ENCODE measurements at regions not wholly inside any gene's neighbourhood (a gene's known extent, or its start where the extent isn't known, plus 50 kb on each side); places are given as distances from the start of the nearest gene placed in this dataset.

- Mint-ChIP-seq H3K36me3 (peaks cover 6% of the 10 kb centered on the region), H3K4me3 (no peak overlapping the region), H3K27ac (no peak overlapping the region), H3K4me1 (peaks cover 31% of the 10 kb centered on the region), H3K27me3 (ENCODE audit: low read depth) (no peaks in the 10 kb centered on the region), H3K9me3 (no peaks in the 10 kb centered on the region)
- no peak for TF ChIP-seq CTCF (IDR thresholded peaks at IDR 0.05; ENCODE audit: unreplicated experiment)
- DNase-seq (ENCODE audit: low spot score in 2 of 2, unreplicated experiment in 2 of 2) = no peak
Measured at GRCh38 chr4:3343358-3343757, 50.5 kb downstream of the RGS12 start.

GRCh38 chr4:3344104-3344503, 51.3 kb downstream of the RGS12 start:
- DNase-seq (ENCODE audit: low spot score in 2 of 2, unreplicated experiment in 2 of 2) = no peak
- Mint-ChIP-seq H3K36me3 (peaks cover 6% of the 10 kb centered on the region), H3K9me3 (no peaks in the 10 kb centered on the region), H3K4me1 (peaks cover 29% of the 10 kb centered on the region), H3K27ac (no peak overlapping the region), H3K27me3 (ENCODE audit: low read depth) (no peaks in the 10 kb centered on the region), H3K4me3 (no peak overlapping the region)
- no peak for TF ChIP-seq CTCF (IDR thresholded peaks at IDR 0.05; ENCODE audit: unreplicated experiment)

GRCh38 chr4:3344596-3344995, 51.8 kb downstream of the RGS12 start:
- DNase-seq (ENCODE audit: low spot score in 2 of 2, unreplicated experiment in 2 of 2) = no peak
- Mint-ChIP-seq H3K27ac (no peak overlapping the region), H3K4me3 (no peak overlapping the region), H3K36me3 (peaks cover 6% of the 10 kb centered on the region), H3K27me3 (ENCODE audit: low read depth) (no peaks in the 10 kb centered on the region), H3K9me3 (no peaks in the 10 kb centered on the region), H3K4me1 (peaks cover 26% of the 10 kb centered on the region)
- TF ChIP-seq CTCF (IDR thresholded peaks at IDR 0.05; ENCODE audit: unreplicated experiment) = no peak

GRCh38 chr4:3345384-3345783, 52.6 kb downstream of the RGS12 start:
- Mint-ChIP-seq H3K27ac (no peak overlapping the region), H3K4me3 (no peak overlapping the region), H3K36me3 (peaks cover 6% of the 10 kb centered on the region), H3K9me3 (no peaks in the 10 kb centered on the region), H3K27me3 (ENCODE audit: low read depth) (no peaks in the 10 kb centered on the region), H3K4me1 (peaks cover 18% of the 10 kb centered on the region)
- no peak for TF ChIP-seq CTCF (IDR thresholded peaks at IDR 0.05; ENCODE audit: unreplicated experiment)
- no peak for DNase-seq (ENCODE audit: low spot score in 2 of 2, unreplicated experiment in 2 of 2)

GRCh38 chr4:3346146-3346545, 53.3 kb downstream of the RGS12 start:
- no peak for DNase-seq (ENCODE audit: low spot score in 2 of 2, unreplicated experiment in 2 of 2)
- Mint-ChIP-seq H3K4me1 (peaks cover 17% of the 10 kb centered on the region), H3K4me3 (no peak overlapping the region), H3K27me3 (ENCODE audit: low read depth) (no peaks in the 10 kb centered on the region), H3K36me3 (peaks cover 6% of the 10 kb centered on the region), H3K9me3 (no peaks in the 10 kb centered on the region), H3K27ac (no peak overlapping the region)
- TF ChIP-seq CTCF (IDR thresholded peaks at IDR 0.05; ENCODE audit: unreplicated experiment) = peak; percentile 81

- no peak for DNase-seq (ENCODE audit: low spot score in 2 of 2, unreplicated experiment in 2 of 2)
- Mint-ChIP-seq H3K9me3 (no peaks in the 10 kb centered on the region), H3K27me3 (ENCODE audit: low read depth) (no peaks in the 10 kb centered on the region), H3K36me3 (peaks cover 14% of the 10 kb centered on the region), H3K4me3 (no peak overlapping the region), H3K27ac (no peak overlapping the region), H3K4me1 (peaks cover 9% of the 10 kb centered on the region)
- TF ChIP-seq CTCF (IDR thresholded peaks at IDR 0.05; ENCODE audit: unreplicated experiment) = no peak
Measured at GRCh38 chr4:3347871-3348270, 55.0 kb downstream of the RGS12 start.

All from mesothelial cell of epicardium (in vitro differentiated cells).